Activated T-helper 1 cell treated with anti-CD3 and anti-CD28 coated beads, Interleukin-12 subunit alpha, Interleukin-12 subunit beta, Interleukin-2, Interleukin-4 antibody, amounts not matched to agents 30 ng/mL and 10 ng/mL and 1 ng/mL, durations not matched to agents 14 hours and 24 hours and 36 hours (primary cell): ENCODE measurements at regions not wholly inside any gene's neighbourhood (a gene's known extent, or its start where the extent isn't known, plus 50 kb on each side); places are given as distances from the start of the nearest gene placed in this dataset.

Experiments used
- DNase-seq: peaks from one replicate; pipeline ENCODE4 v3.0.0; 2021; ENCODE audit warnings: low spot score
- H3K27ac Mint-ChIP-seq: one replicate; pipeline ENCODE4 v1.8.0; 2021; ENCODE audit warnings: mild to moderate bottlenecking, mixed read lengths
- H3K27me3 Mint-ChIP-seq: one replicate; pipeline ENCODE4 v1.8.0; 2022; ENCODE audit warnings: mild to moderate bottlenecking, moderate library complexity, mixed read lengths; ENCODE audit not compliant: insufficient read depth
- H3K36me3 Mint-ChIP-seq: one replicate; pipeline ENCODE4 v1.8.0; 2021; ENCODE audit warnings: low read depth, mixed read lengths
- H3K4me1 Mint-ChIP-seq: one replicate; pipeline ENCODE4 v1.8.0; 2021; ENCODE audit warnings: low read depth, mixed read lengths
- H3K4me3 Mint-ChIP-seq: one replicate; pipeline ENCODE4 v1.8.0; 2021; ENCODE audit warnings: mild to moderate bottlenecking, moderate library complexity, mixed read lengths
- H3K9me3 Mint-ChIP-seq: one replicate; pipeline ENCODE4 v1.8.0; 2021; ENCODE audit warnings: mixed read lengths
- intact Hi-C: fragments of 100-400 bp; cut with micrococcal nuclease; formaldehyde crosslinking; loops from one replicate; pipeline ENCODE4 v1.15.1; 2024

DNA sequence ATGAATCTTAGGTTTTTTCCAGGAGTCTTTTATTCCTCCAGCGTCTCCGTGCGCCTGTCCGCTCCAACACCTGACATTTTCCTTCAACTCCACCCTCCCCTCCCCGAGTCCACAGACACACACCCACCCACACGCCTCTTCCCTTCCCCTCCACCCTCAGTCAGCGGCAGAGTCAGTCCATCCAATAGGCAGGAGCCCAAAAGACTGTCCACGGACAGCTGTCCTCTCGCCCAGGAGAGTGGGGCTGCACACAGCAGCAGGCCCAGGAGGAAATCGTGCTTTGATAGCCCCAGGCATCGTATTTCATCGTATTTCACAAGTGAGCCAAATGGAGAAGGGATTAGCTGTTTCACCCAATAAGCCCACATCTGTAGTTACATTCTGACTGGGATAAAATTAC lies 285.1 kb downstream of the ZEB1 start:
- no peak overlapping the region for H3K27ac Mint-ChIP-seq
- no peaks in the 10 kb centered on the region for H3K36me3 Mint-ChIP-seq
- DNase-seq, result no peak
- H3K27me3 Mint-ChIP-seq, result peaks cover 3% of the 10 kb centered on the region
- intact Hi-C loops, result loop anchor here (10.0 kb wide), 1 partner anchor 259 kb away; no protein-coding TSS in a partner anchor
- peak overlapping the region; percentile 80 for H3K4me3 Mint-ChIP-seq
- peaks cover 27% of the 10 kb centered on the region for H3K4me1 Mint-ChIP-seq
- H3K9me3 Mint-ChIP-seq, result peaks cover 2% of the 10 kb centered on the region

DNA sequence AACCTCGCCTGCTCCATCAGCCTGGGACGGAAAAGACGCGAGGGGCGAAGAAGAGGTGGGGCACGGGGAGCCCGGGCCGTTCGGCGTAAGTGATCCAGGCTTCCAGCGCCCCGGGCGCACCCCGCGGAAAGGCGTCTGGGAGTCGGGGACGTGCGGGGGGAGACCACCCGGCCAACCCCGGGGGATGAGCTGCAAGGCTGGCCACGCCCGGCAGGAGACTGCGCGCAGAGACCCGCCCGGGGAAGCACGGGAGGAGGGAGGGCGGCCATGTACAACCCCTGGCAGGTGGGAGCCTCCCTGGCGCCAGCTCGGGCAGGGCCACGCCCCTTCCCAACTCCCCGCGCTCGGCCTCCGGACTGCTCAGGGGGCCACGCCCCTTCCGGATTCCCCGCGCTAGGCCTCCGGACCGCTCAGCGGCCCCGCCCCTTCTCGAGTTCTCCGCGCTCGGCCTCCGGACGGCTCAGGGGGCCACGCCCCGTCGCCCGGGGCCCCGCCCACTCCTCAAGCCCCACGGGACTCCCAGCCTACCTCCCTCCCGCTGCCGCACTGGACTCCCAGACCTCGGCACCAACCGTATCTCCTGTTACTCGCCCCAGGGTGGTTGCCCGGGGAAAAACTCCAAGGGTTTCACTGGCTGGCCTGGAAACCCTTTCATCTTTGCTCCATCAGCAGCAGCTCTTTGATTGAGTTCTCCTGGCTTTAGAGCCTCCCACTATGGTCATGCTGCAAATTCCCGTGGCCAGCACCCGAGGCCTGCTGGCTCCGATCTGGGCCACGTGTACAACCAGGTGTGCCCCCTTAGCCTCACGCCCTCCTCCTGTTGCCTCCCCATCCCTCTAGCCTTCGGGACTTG lies 284.4 kb downstream of the ZEB1 start:
- intact Hi-C loops, result loop anchor here (1.0 to 10.0 kb wide), 5 partner anchors 104 to 571 kb away; no protein-coding TSS in a partner anchor
- Mint-ChIP-seq H3K36me3 (no peaks in the 10 kb centered on the region), H3K4me1 (peaks cover 29% of the 10 kb centered on the region), H3K27me3 (peaks cover 6% of the 10 kb centered on the region), H3K4me3 (peak overlapping the region; percentile 80), H3K27ac (no peak overlapping the region), H3K9me3 (peaks cover 4% of the 10 kb centered on the region)
- peak; percentile 82 for DNase-seq

GRCh38 chr10:31602541-31603234 lies 283.7 kb downstream of the ZEB1 start:
- intact Hi-C loops, result loop anchor here (1.0 to 10.0 kb wide), 5 partner anchors 105 to 570 kb away; no protein-coding TSS in a partner anchor
- no peaks in the 10 kb centered on the region for H3K36me3 Mint-ChIP-seq
- no peak overlapping the region for H3K27ac Mint-ChIP-seq
- H3K9me3 Mint-ChIP-seq, result peaks cover 4% of the 10 kb centered on the region
- peaks cover 29% of the 10 kb centered on the region for H3K4me1 Mint-ChIP-seq
- peaks cover 8% of the 10 kb centered on the region for H3K27me3 Mint-ChIP-seq
- peak overlapping the region; percentile 74 for H3K4me3 Mint-ChIP-seq
- DNase-seq, result no peak

DNA sequence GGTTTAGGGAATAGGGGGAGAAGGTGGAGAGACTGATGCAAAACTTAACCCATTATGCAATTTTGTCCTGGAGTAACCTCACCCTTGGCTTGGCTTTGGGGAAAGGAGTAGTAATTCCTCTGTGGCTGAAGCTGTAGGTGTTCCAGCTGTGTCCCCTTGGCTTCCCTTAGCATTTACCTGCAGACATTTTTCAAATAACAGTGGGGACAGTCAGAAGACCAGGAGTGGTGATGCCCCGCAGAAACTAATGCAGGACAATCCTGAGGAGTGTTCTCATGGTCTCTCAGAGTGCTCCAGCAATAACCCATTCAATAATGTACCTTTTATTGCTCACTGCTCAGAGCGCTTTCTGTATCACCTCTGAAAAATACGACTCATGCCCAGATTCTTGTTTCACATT lies 282.1 kb downstream of the ZEB1 start:
- Mint-ChIP-seq H3K4me1 (peaks cover 29% of the 10 kb centered on the region), H3K27ac (no peak overlapping the region), H3K27me3 (peaks cover 8% of the 10 kb centered on the region), H3K36me3 (no peaks in the 10 kb centered on the region), H3K9me3 (peaks cover 4% of the 10 kb centered on the region), H3K4me3 (no peak overlapping the region)
- intact Hi-C loops, result loop anchor here (10.0 kb wide), 1 partner anchor 256 kb away; no protein-coding TSS in a partner anchor
- no peak for DNase-seq

- H3K27me3 Mint-ChIP-seq, result peaks cover 8% of the 10 kb centered on the region
- no peak overlapping the region for H3K4me3 Mint-ChIP-seq
- DNase-seq, result no peak
- H3K4me1 Mint-ChIP-seq, result peaks cover 29% of the 10 kb centered on the region
- H3K9me3 Mint-ChIP-seq, result peaks cover 4% of the 10 kb centered on the region
- H3K36me3 Mint-ChIP-seq, result no peaks in the 10 kb centered on the region
- intact Hi-C loops, result loop anchor here (10.0 kb wide), 1 partner anchor 255 kb away; no protein-coding TSS in a partner anchor
- H3K27ac Mint-ChIP-seq, result no peak overlapping the region
Measured at GRCh38 chr10:31599626-31600504, 280.8 kb downstream of the ZEB1 start.

- H3K9me3 Mint-ChIP-seq, result peaks cover 16% of the 10 kb centered on the region
- no peaks in the 10 kb centered on the region for H3K36me3 Mint-ChIP-seq
- H3K4me3 Mint-ChIP-seq, result no peak overlapping the region
- no peak overlapping the region for H3K27ac Mint-ChIP-seq
- intact Hi-C loops, result no loop called here
- no peak for DNase-seq
- peaks cover 29% of the 10 kb centered on the region for H3K4me1 Mint-ChIP-seq
- H3K27me3 Mint-ChIP-seq, result peaks cover 12% of the 10 kb centered on the region
Measured at GRCh38 chr10:31596765-31597164, 277.7 kb downstream of the ZEB1 start.

DNA sequence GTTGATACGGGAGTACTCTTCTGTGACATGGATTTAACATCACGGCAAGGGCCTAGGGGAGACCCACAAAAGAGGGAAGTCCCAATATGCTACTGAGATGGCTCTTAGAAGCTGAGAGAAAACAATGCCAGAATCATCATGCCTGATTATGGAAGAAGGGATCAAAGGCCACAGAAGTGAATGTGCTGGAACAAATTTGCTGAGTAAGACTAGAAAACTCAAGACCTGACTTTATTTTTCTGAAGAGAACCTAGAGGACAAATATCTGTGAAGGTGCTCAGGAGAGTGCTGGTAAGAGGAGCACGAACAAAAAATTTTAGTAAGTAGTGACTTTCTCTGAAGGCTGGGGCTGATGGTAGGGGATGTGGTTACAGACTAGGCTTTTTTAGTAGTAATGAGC lies 277.0 kb downstream of the ZEB1 start:
- intact Hi-C loops, result no loop called here
- DNase-seq, result no peak
- Mint-ChIP-seq H3K27me3 (peaks cover 15% of the 10 kb centered on the region), H3K4me3 (no peak overlapping the region), H3K36me3 (no peaks in the 10 kb centered on the region), H3K4me1 (peaks cover 27% of the 10 kb centered on the region), H3K27ac (no peak overlapping the region), H3K9me3 (peaks cover 22% of the 10 kb centered on the region)

DNA sequence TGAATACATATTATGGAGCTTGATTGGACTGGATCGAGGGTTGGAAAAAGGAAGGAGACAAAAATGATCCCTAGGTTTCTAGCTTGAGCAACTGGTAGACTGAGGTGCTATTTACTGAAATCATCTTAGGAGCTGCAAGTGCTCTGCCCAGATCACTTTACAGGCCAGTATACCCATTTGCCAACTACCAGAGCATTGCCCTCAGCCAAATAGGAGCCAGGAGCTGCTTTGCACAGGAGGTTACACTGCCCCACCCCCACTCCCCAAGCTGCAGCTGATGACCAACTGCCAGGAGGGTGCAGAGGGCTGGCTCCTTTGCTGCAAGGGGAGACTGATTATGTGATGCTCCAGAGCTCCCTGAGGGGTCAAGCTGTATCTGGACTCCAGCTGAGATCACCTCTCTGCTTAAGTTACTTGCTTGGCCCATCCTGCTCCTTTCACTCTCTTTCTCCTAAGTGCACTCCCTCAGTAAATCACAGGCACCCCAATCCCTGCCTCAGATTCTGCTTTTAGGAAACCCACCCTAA lies 275.4 kb downstream of the ZEB1 start:
- intact Hi-C loops, result no loop called here
- peaks cover 26% of the 10 kb centered on the region for H3K9me3 Mint-ChIP-seq
- peaks cover 11% of the 10 kb centered on the region for H3K4me1 Mint-ChIP-seq
- H3K27me3 Mint-ChIP-seq, result peaks cover 15% of the 10 kb centered on the region
- no peaks in the 10 kb centered on the region for H3K36me3 Mint-ChIP-seq
- H3K27ac Mint-ChIP-seq, result no peak overlapping the region
- no peak overlapping the region for H3K4me3 Mint-ChIP-seq
- DNase-seq, result no peak

DNA sequence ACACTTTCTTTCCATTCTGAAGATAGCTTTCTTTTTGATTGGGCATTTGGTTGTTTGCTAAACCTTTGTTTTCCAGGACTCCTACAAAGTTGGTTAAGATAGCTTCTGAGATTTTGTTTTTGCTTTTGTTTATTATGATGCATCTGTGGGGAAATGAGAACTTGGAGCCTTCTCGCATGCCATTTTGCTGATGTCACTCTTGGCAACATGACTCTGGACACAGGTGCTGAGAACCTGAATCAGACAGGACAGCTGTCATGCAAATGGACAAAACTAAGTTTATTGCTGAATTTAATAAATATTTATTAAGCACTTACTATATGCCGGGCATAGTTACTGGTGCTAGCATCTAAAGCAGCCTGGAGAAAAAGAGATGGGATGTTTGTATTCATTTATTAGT lies 274.1 kb downstream of the ZEB1 start:
- Mint-ChIP-seq H3K27ac (no peak overlapping the region), H3K9me3 (peaks cover 22% of the 10 kb centered on the region), H3K4me1 (peaks cover 5% of the 10 kb centered on the region), H3K27me3 (peaks cover 7% of the 10 kb centered on the region), H3K4me3 (no peak overlapping the region), H3K36me3 (no peaks in the 10 kb centered on the region)
- intact Hi-C loops, result loop anchor here (1.0 kb wide), 1 partner anchor 11 kb away; no protein-coding TSS in a partner anchor
- no peak for DNase-seq

DNA sequence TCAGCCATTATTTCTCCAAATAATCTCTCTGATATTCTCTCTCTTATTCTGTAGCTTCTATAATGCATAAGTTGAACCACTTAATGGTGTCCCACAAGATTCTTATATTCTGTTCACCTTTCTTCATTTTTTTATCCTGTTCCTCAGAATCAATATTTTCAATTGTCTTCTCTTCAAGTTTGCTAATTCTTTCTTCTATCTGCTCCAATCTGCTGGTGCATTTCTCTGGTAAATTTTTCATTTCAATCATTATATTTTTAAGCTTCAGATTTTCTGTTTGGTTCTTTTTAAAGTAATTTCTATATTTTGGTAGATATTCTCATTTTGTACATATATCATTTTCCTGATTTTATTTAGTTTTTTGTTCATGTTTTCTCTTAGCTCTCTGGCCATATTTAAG lies 272.6 kb downstream of the ZEB1 start:
- intact Hi-C loops, result no loop called here
- no peak for DNase-seq
- H3K4me1 Mint-ChIP-seq, result peaks cover 12% of the 10 kb centered on the region
- H3K4me3 Mint-ChIP-seq, result no peak overlapping the region
- H3K27me3 Mint-ChIP-seq, result peaks cover 7% of the 10 kb centered on the region
- H3K36me3 Mint-ChIP-seq, result no peaks in the 10 kb centered on the region
- no peak overlapping the region for H3K27ac Mint-ChIP-seq
- H3K9me3 Mint-ChIP-seq, result peaks cover 22% of the 10 kb centered on the region

GRCh38 chr10:31590023-31590800 lies 271.2 kb downstream of the ZEB1 start:
- no peak for DNase-seq
- intact Hi-C loops, result no loop called here
- Mint-ChIP-seq H3K27ac (no peak overlapping the region), H3K4me3 (no peak overlapping the region), H3K4me1 (peaks cover 16% of the 10 kb centered on the region), H3K36me3 (no peaks in the 10 kb centered on the region), H3K9me3 (peaks cover 22% of the 10 kb centered on the region), H3K27me3 (peaks cover 7% of the 10 kb centered on the region)

- Mint-ChIP-seq H3K9me3 (peaks cover 16% of the 10 kb centered on the region), H3K4me1 (peaks cover 20% of the 10 kb centered on the region)
- intact Hi-C loops, result no loop called here
Measured at GRCh38 chr10:31587691-31588090, 268.7 kb downstream of the ZEB1 start.

More at GRCh38 chr10:31587691-31588090, 268.7 kb downstream of the ZEB1 start:
- no peak overlapping the region for H3K4me3 Mint-ChIP-seq
- DNase-seq, result no peak
- peaks cover 4% of the 10 kb centered on the region for H3K27me3 Mint-ChIP-seq
- H3K27ac Mint-ChIP-seq, result no peak overlapping the region
- H3K36me3 Mint-ChIP-seq, result no peaks in the 10 kb centered on the region
